ACC112 (cell line): ENCODE measurements at regions not wholly inside any gene's neighbourhood (a gene's known extent, or its start where the extent isn't known, plus 50 kb on each side); places are given as distances from the start of the nearest gene placed in this dataset.

Experiments used
- H2AFZ ChIP-seq: fragments of 200-600 bp; sonication (generic); one replicate; pipeline ENCODE4 v1.6.0; 2017; ENCODE audit warnings: antibody characterized with exemption, low read length; ENCODE audit not compliant: unreplicated experiment
- H3K27ac ChIP-seq: fragments of 200-600 bp; sonication (generic); 2 replicates; pipeline ENCODE4 v1.5.1; 2014; ENCODE audit warnings: low read depth, mild to moderate bottlenecking, antibody characterized with exemption, low read length, moderate library complexity
- H3K27me3 ChIP-seq: fragments of 200-600 bp; sonication (generic); 2 replicates; pipeline ENCODE4 v1.6.1; 2014; ENCODE audit warnings: mild to moderate bottlenecking, antibody characterized with exemption, low read length, moderate library complexity, mixed read lengths; ENCODE audit not compliant: insufficient read depth
- H3K36me3 ChIP-seq: fragments of 200-600 bp; sonication (generic); 2 replicates; pipeline ENCODE4 v1.6.1; 2016; ENCODE audit warnings: mild to moderate bottlenecking, antibody characterized with exemption, low read length, moderate library complexity, mixed read lengths; ENCODE audit not compliant: insufficient read depth
- H3K4me1 ChIP-seq: fragments of 200-600 bp; sonication (generic); one replicate; pipeline ENCODE4 v1.6.1; 2016; ENCODE audit warnings: low read length, mixed read lengths; ENCODE audit not compliant: insufficient read depth, unreplicated experiment, control insufficient read depth
- H3K4me3 ChIP-seq: fragments of 200-600 bp; sonication (generic); 2 replicates; pipeline ENCODE4 v1.5.1; 2014; ENCODE audit warnings: mild to moderate bottlenecking, low read depth, low read length
- H3K79me2 ChIP-seq: fragments of 200-600 bp; sonication (generic); one replicate; pipeline ENCODE4 v1.6.0; 2016; ENCODE audit warnings: low read length; ENCODE audit not compliant: control insufficient read depth, unreplicated experiment, insufficient read depth

- Histone ChIP-seq H3K4me1 (peaks cover 13% of the 10 kb centered on the region), H2AFZ (no peak overlapping the region), H3K27ac (no peak overlapping the region), H3K27me3 (no peaks in the 10 kb centered on the region), H3K79me2 (no peaks in the 10 kb centered on the region), H3K4me3 (no peak overlapping the region), H3K36me3 (no peaks in the 10 kb centered on the region)
These were observed 322.3 kb downstream of the GBE1 start for GRCh38 chr3:81439108-81439507.

GRCh38 chr3:81437683-81438082 is 323.8 kb downstream of the GBE1 start:
- Histone ChIP-seq H3K27ac (no peak overlapping the region), H3K36me3 (no peaks in the 10 kb centered on the region), H3K79me2 (no peaks in the 10 kb centered on the region), H3K27me3 (no peaks in the 10 kb centered on the region), H3K4me3 (no peak overlapping the region), H3K4me1 (peaks cover 1% of the 10 kb centered on the region), H2AFZ (no peak overlapping the region)

- no peaks in the 10 kb centered on the region for H3K27me3 ChIP-seq
- no peak overlapping the region for H3K4me3 ChIP-seq
- no peaks in the 10 kb centered on the region for H3K79me2 ChIP-seq
- H3K36me3 ChIP-seq, result no peaks in the 10 kb centered on the region
- no peaks in the 10 kb centered on the region for H3K4me1 ChIP-seq
- H3K27ac ChIP-seq, result no peak overlapping the region
- H2AFZ ChIP-seq, result no peak overlapping the region
These were observed 325.3 kb downstream of the GBE1 start for GRCh38 chr3:81436182-81436581.

GRCh38 chr3:81435050-81435449 is 326.4 kb downstream of the GBE1 start:
- Histone ChIP-seq H3K79me2 (no peaks in the 10 kb centered on the region), H3K4me1 (no peaks in the 10 kb centered on the region), H3K27me3 (no peaks in the 10 kb centered on the region), H3K4me3 (no peak overlapping the region), H3K36me3 (no peaks in the 10 kb centered on the region), H2AFZ (no peak overlapping the region), H3K27ac (no peak overlapping the region)

GRCh38 chr3:81434161-81434560 is 327.3 kb downstream of the GBE1 start:
- Histone ChIP-seq H3K4me1 (no peaks in the 10 kb centered on the region), H3K4me3 (no peak overlapping the region), H3K27me3 (no peaks in the 10 kb centered on the region), H2AFZ (no peak overlapping the region), H3K36me3 (no peaks in the 10 kb centered on the region), H3K27ac (no peak overlapping the region), H3K79me2 (no peaks in the 10 kb centered on the region)

- Histone ChIP-seq H3K36me3 (no peaks in the 10 kb centered on the region), H3K4me1 (no peaks in the 10 kb centered on the region), H2AFZ (no peak overlapping the region), H3K27me3 (no peaks in the 10 kb centered on the region), H3K79me2 (no peaks in the 10 kb centered on the region), H3K27ac (no peak overlapping the region), H3K4me3 (no peak overlapping the region)
These were observed 327.8 kb downstream of the GBE1 start for GRCh38 chr3:81433675-81434074.

- H3K27ac ChIP-seq, result no peak overlapping the region
- H2AFZ ChIP-seq, result no peak overlapping the region
- H3K4me3 ChIP-seq, result no peak overlapping the region
- H3K36me3 ChIP-seq, result no peaks in the 10 kb centered on the region
- H3K4me1 ChIP-seq, result no peaks in the 10 kb centered on the region
- H3K27me3 ChIP-seq, result no peaks in the 10 kb centered on the region
- no peaks in the 10 kb centered on the region for H3K79me2 ChIP-seq
These were observed 329.0 kb downstream of the GBE1 start for GRCh38 chr3:81432456-81432855.

- Histone ChIP-seq H3K79me2 (no peaks in the 10 kb centered on the region), H3K27me3 (no peaks in the 10 kb centered on the region), H3K36me3 (no peaks in the 10 kb centered on the region), H3K4me1 (peaks cover 15% of the 10 kb centered on the region), H3K4me3 (no peak overlapping the region), H3K27ac (no peak overlapping the region), H2AFZ (no peak overlapping the region)
These were observed 334.4 kb downstream of the GBE1 start for GRCh38 chr3:81426826-81427577.

GRCh38 chr3:81425198-81425868 is 336.1 kb downstream of the GBE1 start:
- no peaks in the 10 kb centered on the region for H3K79me2 ChIP-seq
- H3K27ac ChIP-seq, result peak overlapping the region; percentile 20; the same call in 1 of the 2 replicates
- no peaks in the 10 kb centered on the region for H3K27me3 ChIP-seq
- H3K4me1 ChIP-seq, result peaks cover 15% of the 10 kb centered on the region
- no peak overlapping the region for H3K4me3 ChIP-seq
- H3K36me3 ChIP-seq, result no peaks in the 10 kb centered on the region
- no peak overlapping the region for H2AFZ ChIP-seq

GRCh38 chr3:81419228-81419627 is 342.2 kb downstream of the GBE1 start:
- Histone ChIP-seq H3K4me1 (no peaks in the 10 kb centered on the region), H3K27ac (no peak overlapping the region), H3K4me3 (no peak overlapping the region), H2AFZ (no peak overlapping the region), H3K36me3 (no peaks in the 10 kb centered on the region), H3K27me3 (no peaks in the 10 kb centered on the region), H3K79me2 (no peaks in the 10 kb centered on the region)

GRCh38 chr3:81416812-81417211 is 344.6 kb downstream of the GBE1 start:
- Histone ChIP-seq H3K27me3 (no peaks in the 10 kb centered on the region), H3K36me3 (no peaks in the 10 kb centered on the region), H2AFZ (no peak overlapping the region), H3K27ac (no peak overlapping the region), H3K4me3 (no peak overlapping the region), H3K4me1 (no peaks in the 10 kb centered on the region), H3K79me2 (no peaks in the 10 kb centered on the region)
